C4-2B (cell line): ENCODE measurements at regions not wholly inside any gene's neighbourhood (a gene's known extent, or its start where the extent isn't known, plus 50 kb on each side); places are given as distances from the start of the nearest gene placed in this dataset.

Experiments used
- H3K27ac ChIP-seq: fragments of 450-650 bp; 2 replicates; pipeline ENCODE4 v1.5.1; 2017
- CTCF ChIP-seq: fragments of 450-650 bp; conservative IDR thresholded peaks from 2 replicates; pipeline ENCODE4 v1.5.1; 2017; ENCODE audit warnings: mild to moderate bottlenecking
- ZFX ChIP-seq: fragments of 450-650 bp; IDR thresholded peaks from 2 replicates; pipeline ENCODE4 v1.6.1; 2017

GRCh38 chr22:27100789-27101188 is 443.4 kb downstream of the MIAT start:
- TF ChIP-seq CTCF = no peak
- no peak overlapping the region for H3K27ac ChIP-seq

GRCh38 chr22:27101288-27101687 is 443.9 kb downstream of the MIAT start:
- TF ChIP-seq CTCF (no peak), ZFX (no peak)
- H3K27ac ChIP-seq = no peak overlapping the region

GRCh38 chr22:27104449-27104848 is 447.1 kb downstream of the MIAT start:
- TF ChIP-seq ZFX (no peak), CTCF (no peak)
- H3K27ac ChIP-seq = no peak overlapping the region

- H3K27ac ChIP-seq = no peak overlapping the region
- TF ChIP-seq CTCF (no peak), ZFX (no peak)
Measured at GRCh38 chr22:27105142-27106025, 448.0 kb downstream of the MIAT start.

- no peak for TF ChIP-seq CTCF
- TF ChIP-seq ZFX = no peak
- H3K27ac ChIP-seq = no peak overlapping the region
Measured at GRCh38 chr22:27106985-27107384, 449.6 kb downstream of the MIAT start.

GRCh38 chr22:27107386-27107785 is 450.0 kb downstream of the MIAT start:
- H3K27ac ChIP-seq = no peak overlapping the region
- TF ChIP-seq CTCF = no peak
- TF ChIP-seq ZFX = no peak

GRCh38 chr22:27107824-27108223 is 450.4 kb downstream of the MIAT start:
- TF ChIP-seq ZFX (no peak), CTCF (no peak)
- H3K27ac ChIP-seq = no peak overlapping the region
